HEK293T (cell line): ENCODE measurements at regions not wholly inside any gene's neighbourhood (a gene's known extent, or its start where the extent isn't known, plus 50 kb on each side); places are given as distances from the start of the nearest gene placed in this dataset.
"Not testable (repeated sequence)": the region's sequence is repeated elsewhere in the genome, so short reads cannot be mapped to it uniquely, and the experiment has no call there.

Experiments used
- ARNT ChIP-seq: fragments of 450-650 bp; IDR thresholded peaks from 2 replicates; pipeline ENCODE4 v1.6.1; 2017; ENCODE audit warnings: mild to moderate bottlenecking
- BHLHE40 ChIP-seq: fragments of 450-650 bp; IDR thresholded peaks from 2 replicates; pipeline ENCODE4 v1.6.1; 2016; ENCODE audit warnings: mild to moderate bottlenecking, moderate library complexity, borderline replicate concordance
- CTBP1 ChIP-seq: fragments of 450-650 bp; IDR thresholded peaks from 2 replicates; pipeline ENCODE4 v1.6.1; 2016; ENCODE audit warnings: borderline replicate concordance
- ELF4 ChIP-seq: fragments of 450-650 bp; IDR thresholded peaks from 2 replicates; pipeline ENCODE4 v1.6.1; 2017; ENCODE audit warnings: antibody characterized with exemption
- FOXA1 ChIP-seq: fragments of 450-650 bp; IDR thresholded peaks from 2 replicates; pipeline ENCODE4 v1.6.1; 2016; ENCODE audit warnings: mild to moderate bottlenecking
- NFRKB ChIP-seq: fragments of 450-650 bp; IDR thresholded peaks from 2 replicates; pipeline ENCODE4 v1.6.1; 2016; ENCODE audit warnings: mild to moderate bottlenecking, moderate library complexity
- SP1 ChIP-seq: fragments of 450-650 bp; IDR thresholded peaks from 2 replicates; pipeline ENCODE4 v1.6.1; 2017
- SUZ12 ChIP-seq: fragments of 450-650 bp; IDR thresholded peaks from 2 replicates; pipeline ENCODE4 v1.6.1; 2016; ENCODE audit warnings: mild to moderate bottlenecking
- TARDBP ChIP-seq: fragments of 450-650 bp; IDR thresholded peaks from 2 replicates; pipeline ENCODE4 v1.6.1; 2016
- TF ChIP-seq, protein P1 (sequence below): fragments of 450-650 bp; IDR thresholded peaks from 2 replicates; pipeline ENCODE4 v1.6.1; 2016

GRCh38 chr2:132318481-132318880, 98.1 kb upstream of the GPR39 start:
- TF ChIP-seq BHLHE40, CTBP1, ELF4, NFRKB, SUZ12, SP1, FOXA1, ARNT, TARDBP: not testable (repeated sequence)
- TF ChIP-seq, protein P1, sequence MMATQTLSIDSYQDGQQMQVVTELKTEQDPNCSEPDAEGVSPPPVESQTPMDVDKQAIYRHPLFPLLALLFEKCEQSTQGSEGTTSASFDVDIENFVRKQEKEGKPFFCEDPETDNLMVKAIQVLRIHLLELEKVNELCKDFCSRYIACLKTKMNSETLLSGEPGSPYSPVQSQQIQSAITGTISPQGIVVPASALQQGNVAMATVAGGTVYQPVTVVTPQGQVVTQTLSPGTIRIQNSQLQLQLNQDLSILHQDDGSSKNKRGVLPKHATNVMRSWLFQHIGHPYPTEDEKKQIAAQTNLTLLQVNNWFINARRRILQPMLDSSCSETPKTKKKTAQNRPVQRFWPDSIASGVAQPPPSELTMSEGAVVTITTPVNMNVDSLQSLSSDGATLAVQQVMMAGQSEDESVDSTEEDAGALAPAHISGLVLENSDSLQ = not testable (repeated sequence)
